ENCODE measurements at regions not wholly inside any gene's neighbourhood (a gene's known extent, or its start where the extent isn't known, plus 50 kb on each side); places are given as distances from the start of the nearest gene placed in this dataset.

- TF ChIP-seq CTCF (IDR thresholded peaks at IDR 0.05) (no peak), ZFX (IDR thresholded peaks at IDR 0.05; ENCODE audit: borderline replicate concordance) (no peak)
Observed at GRCh38 chr1:201755200-201755599, 73.8 kb upstream of the IPO9 start.

Data from 22Rv1 (cell line).